Common myeloid progenitor, CD34-positive (primary cell): ENCODE measurements at regions not wholly inside any gene's neighbourhood (a gene's known extent, or its start where the extent isn't known, plus 50 kb on each side); places are given as distances from the start of the nearest gene placed in this dataset.

Source experiments
- CTCF ChIA-PET: fragments of 350-600 bp; sonication (Branson Sonifier 250); formaldehyde crosslinking; loops from one replicate; lab custom pipeline; 2021; ENCODE audit warnings: antibody characterized with exemption; lab: Charles Lee
- POLR2A ChIA-PET: fragments of 350-600 bp; sonication (Branson Sonifier 250); formaldehyde crosslinking; loops from one replicate; lab custom pipeline; 2021; ENCODE audit warnings: antibody characterized with exemption; lab: Charles Lee
- DNase-seq, 3 donors: peaks; one replicate each; pipeline versions ENCODE4 v3.0.0 to v3.0.0-alpha.2; 2013
- H3K27ac ChIP-seq, 2 experiments: 1 replicate in 1 of 2; 2 replicates in 1 of 2; pipeline ENCODE4 v1.7.0; 2013; ENCODE audit warnings: inconsistent platforms in 2 of 2, low read length in 2 of 2, mild to moderate bottlenecking in 2 of 2, low read depth in 1 of 2, moderate library complexity in 1 of 2; ENCODE audit not compliant: severe bottlenecking in 2 of 2, insufficient read depth in 1 of 2, poor library complexity in 1 of 2
- H3K27me3 ChIP-seq, 5 experiments: replicated peaks in 2 of 5; 1 replicate in 3 of 5; 2 replicates in 2 of 5; pipeline versions ENCODE4 v1.6.1 to v1.7.0; 2013; ENCODE audit warnings: low read length in 4 of 5, mild to moderate bottlenecking in 2 of 5, moderate library complexity in 2 of 5, inconsistent platforms in 1 of 5; ENCODE audit not compliant: insufficient read depth in 5 of 5, control insufficient read depth in 4 of 5
- H3K36me3 ChIP-seq, 4 experiments: 1 replicate in 2 of 4; 2 replicates in 2 of 4; pipeline versions ENCODE4 v1.6.1 to v1.7.0; 2013; ENCODE audit warnings: low read length in 3 of 4, control low read depth in 1 of 4, mild to moderate bottlenecking in 1 of 4; ENCODE audit not compliant: control insufficient read depth in 4 of 4, insufficient read depth in 4 of 4
- H3K4me1 ChIP-seq, 4 experiments: 1 replicate in 3 of 4; 2 replicates in 1 of 4; pipeline versions ENCODE4 v1.6.1 to v1.7.1; 2013; ENCODE audit warnings: low read length in 3 of 4, mild to moderate bottlenecking in 3 of 4, control low read depth in 1 of 4, inconsistent platforms in 1 of 4, moderate library complexity in 1 of 4; ENCODE audit not compliant: control insufficient read depth in 4 of 4, insufficient read depth in 4 of 4; ENCODE audit errors: control extremely low read depth in 1 of 4
- H3K4me3 ChIP-seq, 7 experiments: 1 replicate in 4 of 7; 2 replicates in 3 of 7; pipeline versions ENCODE4 v1.5.1 to v1.7.0; 2013; ENCODE audit warnings: mild to moderate bottlenecking in 7 of 7, low read length in 6 of 7, moderate library complexity in 6 of 7, inconsistent platforms in 2 of 7, low read depth in 2 of 7, control low read depth in 1 of 7; ENCODE audit not compliant: insufficient read depth in 4 of 7, control insufficient read depth in 1 of 7; ENCODE audit errors: extremely low read depth in 1 of 7
- H3K9me3 ChIP-seq, 5 experiments: 1 replicate in 4 of 5; 2 replicates in 1 of 5; pipeline versions ENCODE4 v1.6.1 to v1.7.1; 2013; ENCODE audit warnings: low read length in 4 of 5, mild to moderate bottlenecking in 2 of 5, inconsistent platforms in 1 of 5, low read depth in 1 of 5, moderate library complexity in 1 of 5; ENCODE audit not compliant: control insufficient read depth in 4 of 5, insufficient read depth in 2 of 5; ENCODE audit errors: control extremely low read depth in 1 of 5
- WGBS: methylation state at CpG from one replicate; pipeline ENCODE4 v1.1.5; 2013; ENCODE audit not compliant: insufficient coverage; 5-methylcytosine and 5-hydroxymethylcytosine counted together

- Histone ChIP-seq H3K4me1 (no peaks in the 10 kb centered on the region), H3K36me3 (no peaks in the 10 kb centered on the region), H3K4me3 (no peak overlapping the region), H3K27me3 (peaks cover 0 to 14% (median 0%) of the 10 kb centered on the region in 5 experiments), H3K27ac (no peak overlapping the region), H3K9me3 (peaks cover 0 to 20% (median 9%) of the 10 kb centered on the region in 5 experiments)
- ChIA-PET POLR2A (no interaction called here), CTCF (no interaction called here)
- 100% methylated on average over 4 of the region's 5 CpGs for WGBS
- DNase-seq = no peak
Measured at GRCh38 chr2:172658945-172659344, 76.7 kb upstream of the RAPGEF4 start.

GRCh38 chr2:172662099-172662498, 73.5 kb upstream of the RAPGEF4 start:
- Histone ChIP-seq H3K4me1 (no peaks in the 10 kb centered on the region), H3K36me3 (no peaks in the 10 kb centered on the region), H3K27ac (no peak overlapping the region), H3K27me3 (peaks cover 0 to 10% (median 0%) of the 10 kb centered on the region in 5 experiments), H3K9me3 (peaks cover 0 to 31% (median 9%) of the 10 kb centered on the region in 5 experiments), H3K4me3 (no peak overlapping the region)
- DNase-seq = no peak
- no CpG with 5 or more reads among the region's 3 CpGs for WGBS
- ChIA-PET CTCF (interaction anchor here (1.2 kb wide), 1 partner anchor 11 kb away, joined by 5 read pairs; no protein-coding TSS in a partner anchor), POLR2A (no interaction called here)

- ChIA-PET POLR2A (no interaction called here), CTCF (no interaction called here)
- no peak overlapping the region for H3K4me3 ChIP-seq
- H3K27me3 ChIP-seq = peaks cover 0 to 16% (median 2%) of the 10 kb centered on the region in 5 experiments
- peaks cover 0 to 17% (median 7%) of the 10 kb centered on the region in 5 experiments for H3K9me3 ChIP-seq
- H3K27ac ChIP-seq = no peak overlapping the region
- no peaks in the 10 kb centered on the region for H3K4me1 ChIP-seq
- no peak for DNase-seq
- no peaks in the 10 kb centered on the region for H3K36me3 ChIP-seq
- no CpG with 5 or more reads among the region's 1 CpG for WGBS
Measured at GRCh38 chr2:172664766-172665165, 70.9 kb upstream of the RAPGEF4 start.

GRCh38 chr2:172667581-172668325, 67.9 kb upstream of the RAPGEF4 start:
- no peaks in the 10 kb centered on the region for H3K4me1 ChIP-seq
- no peaks in the 10 kb centered on the region for H3K36me3 ChIP-seq
- no peak overlapping the region for H3K4me3 ChIP-seq
- no peak overlapping the region for H3K27ac ChIP-seq
- DNase-seq = no peak
- ChIA-PET POLR2A (no interaction called here), CTCF (interaction anchor here (1.1 to 1.5 kb wide), 2 partner anchors 19 to 73 kb away, joined by 4 to 6 read pairs; no protein-coding TSS in a partner anchor)
- WGBS = 97% methylated on average over 2 of the region's 3 CpGs
- H3K27me3 ChIP-seq = peaks cover 0 to 21% (median 5%) of the 10 kb centered on the region in 5 experiments
- peaks cover 0 to 11% (median 4%) of the 10 kb centered on the region in 5 experiments for H3K9me3 ChIP-seq

GRCh38 chr2:172671501-172671900, 64.1 kb upstream of the RAPGEF4 start:
- WGBS = no CpG with 5 or more reads among the region's 1 CpG

GRCh38 chr2:172672114-172672513, 63.5 kb upstream of the RAPGEF4 start:
- Histone ChIP-seq H3K27me3 (peaks cover 0 to 32% (median 11%) of the 10 kb centered on the region in 5 experiments), H3K36me3 (no peaks in the 10 kb centered on the region), H3K27ac (no peak overlapping the region), H3K4me3 (no peak overlapping the region), H3K9me3 (peaks cover 0 to 18% (median 4%) of the 10 kb centered on the region in 5 experiments), H3K4me1 (peaks cover 0 to 6% (median 3%) of the 10 kb centered on the region in 4 experiments)
- POLR2A ChIA-PET = no interaction called here
- CTCF ChIA-PET = no interaction called here
- WGBS = 100% methylated on average over 1 of the region's 1 CpG
- DNase-seq = no peak

More at GRCh38 chr2:172671501-172671900, 64.1 kb upstream of the RAPGEF4 start:
- peaks cover 0 to 6% (median 3%) of the 10 kb centered on the region in 4 experiments for H3K4me1 ChIP-seq
- no peak overlapping the region for H3K27ac ChIP-seq
- ChIA-PET POLR2A (no interaction called here), CTCF (interaction anchor here (1.9 kb wide), 1 partner anchor 11 kb away, joined by 5 read pairs; no protein-coding TSS in a partner anchor)
- no peak overlapping the region for H3K4me3 ChIP-seq
- peaks cover 0 to 19% (median 4%) of the 10 kb centered on the region in 5 experiments for H3K9me3 ChIP-seq
- no peak for DNase-seq
- H3K27me3 ChIP-seq = peaks cover 0 to 32% (median 9%) of the 10 kb centered on the region in 5 experiments
- H3K36me3 ChIP-seq = no peaks in the 10 kb centered on the region
